Activated gamma-delta T cell treated with anti-CD3 and anti-CD28 coated beads, Interleukin-2, amount 50 U/mL, for 16 hours (primary cell): ENCODE measurements at regions not wholly inside any gene's neighbourhood (a gene's known extent, or its start where the extent isn't known, plus 50 kb on each side); places are given as distances from the start of the nearest gene placed in this dataset.
"Not testable (repeated sequence)": the region's sequence is repeated elsewhere in the genome, so short reads cannot be mapped to it uniquely, and the experiment has no call there.

Experiments
- DNase-seq: peaks from one replicate; pipeline ENCODE4 v3.0.0-alpha.2; 2020; ENCODE audit warnings: low read depth

GRCh38 chr13:80074811-80075210 is 266.1 kb downstream of the SPRY2 start:
- no peak for DNase-seq

DNA sequence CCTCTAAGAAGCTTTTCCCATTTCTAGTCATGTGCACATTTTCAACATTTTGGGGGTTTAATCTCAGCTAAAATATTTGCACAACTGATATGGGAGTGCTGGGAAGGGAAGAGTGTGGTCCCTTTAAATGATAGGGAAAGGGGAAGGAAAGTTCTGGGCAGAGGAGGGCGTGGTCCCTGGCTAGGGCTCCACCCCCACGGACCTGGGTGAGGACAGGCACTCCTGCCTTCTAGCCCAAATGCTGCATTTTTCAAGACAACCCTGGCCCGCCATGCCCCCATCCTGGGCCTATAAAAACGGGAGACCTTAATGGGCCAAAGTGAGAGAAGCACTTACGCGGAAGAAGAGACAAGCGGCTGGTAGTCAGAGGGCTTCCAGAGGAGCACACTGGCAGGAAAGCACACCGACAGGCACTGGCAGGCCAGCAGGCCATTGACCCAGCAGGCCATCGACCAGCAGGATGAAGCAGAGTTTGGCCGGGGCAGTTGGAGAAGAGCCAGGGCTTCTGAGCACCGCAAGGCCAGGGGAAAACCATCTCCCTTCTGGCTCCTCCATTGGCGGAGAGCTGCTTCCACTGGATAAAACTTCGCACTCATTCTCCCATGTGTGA is 266.7 kb downstream of the SPRY2 start:
- no peak for DNase-seq

GRCh38 chr13:80072231-80072630 is 268.7 kb downstream of the SPRY2 start:
- no peak for DNase-seq

DNA sequence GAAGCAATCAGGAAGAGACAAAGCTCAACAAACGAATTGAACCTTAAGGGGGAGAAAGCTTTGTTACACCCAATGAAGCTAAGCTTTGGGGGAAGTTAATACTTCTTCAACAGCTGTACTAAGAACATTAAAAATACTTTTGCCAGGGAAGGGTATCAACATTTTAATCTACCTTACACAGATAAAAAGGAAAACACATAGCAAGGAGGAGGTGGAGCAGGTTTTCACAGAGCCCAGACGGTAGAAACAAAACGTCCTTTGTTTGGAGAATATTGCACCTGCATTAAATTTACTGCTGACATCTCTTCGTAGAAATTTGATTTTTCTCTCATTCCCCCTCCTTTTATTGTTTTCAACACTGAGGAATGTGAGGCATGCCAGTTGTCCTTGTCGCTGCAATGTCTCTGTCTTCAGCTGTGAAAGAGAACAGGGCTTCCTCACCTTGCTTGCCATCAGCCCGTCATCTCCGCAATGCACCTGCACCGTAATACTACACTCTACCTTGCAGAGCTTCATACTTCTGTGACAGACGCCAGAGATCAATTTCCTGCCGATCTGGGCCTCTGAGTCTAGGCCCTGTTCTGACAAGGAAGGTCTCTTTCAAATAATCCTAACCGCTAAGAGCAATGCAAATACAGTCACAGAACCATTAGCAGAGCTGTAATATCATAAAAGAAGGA is 270.8 kb downstream of the SPRY2 start:
- no peak for DNase-seq

DNA sequence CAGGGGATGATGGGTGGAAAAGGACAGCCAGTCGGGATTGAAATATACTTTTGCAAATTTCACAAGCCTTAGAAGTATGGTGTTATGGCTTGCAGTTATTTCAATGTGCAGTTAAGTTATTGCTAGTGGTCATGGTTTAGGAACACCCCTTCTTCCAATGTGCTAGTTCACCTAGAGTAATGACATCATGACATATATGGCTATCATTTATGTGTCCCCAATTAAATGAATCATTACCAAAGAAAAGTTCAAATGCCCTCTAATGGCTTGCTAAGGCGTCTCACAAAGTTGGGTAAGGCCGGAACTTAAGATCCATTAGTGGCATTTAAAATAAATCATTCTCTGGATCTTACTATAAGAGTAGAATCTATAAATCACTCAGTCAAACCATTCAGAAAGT is 271.6 kb downstream of the SPRY2 start:
- no peak for DNase-seq

- DNase-seq, result no peak
These were observed 274.9 kb downstream of the SPRY2 start for GRCh38 chr13:80065996-80066395.

- not testable (repeated sequence) for DNase-seq
These were observed 278.5 kb downstream of the SPRY2 start for GRCh38 chr13:80062416-80062815.

GRCh38 chr13:80059789-80060188 is 281.1 kb downstream of the SPRY2 start:
- no peak for DNase-seq

GRCh38 chr13:80058626-80059025 is 282.3 kb downstream of the SPRY2 start:
- DNase-seq, result no peak

GRCh38 chr13:80055847-80056246 is 285.1 kb downstream of the SPRY2 start:
- no peak for DNase-seq

- DNase-seq, result no peak
These were observed 286.1 kb downstream of the SPRY2 start for GRCh38 chr13:80054806-80055205.

DNA sequence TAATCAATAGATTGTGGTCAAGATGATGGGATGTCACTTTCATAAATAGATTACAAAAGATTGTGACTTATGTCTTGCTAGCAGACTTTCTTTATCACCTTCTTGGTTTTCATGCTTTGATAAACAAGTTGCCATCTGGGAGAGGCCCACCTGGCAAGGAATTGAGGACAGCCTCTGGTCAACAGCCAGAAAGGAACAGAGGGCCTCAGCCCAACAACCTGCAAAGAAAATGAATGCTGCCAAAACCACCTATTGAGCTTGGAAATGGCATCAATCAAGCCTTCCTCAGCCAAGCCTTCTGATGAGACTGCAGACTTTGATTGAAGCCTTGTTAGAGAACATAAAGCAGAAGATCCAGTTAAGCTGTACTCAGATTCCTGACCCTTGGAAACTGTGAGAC is 288.6 kb downstream of the SPRY2 start:
- DNase-seq, result no peak

- DNase-seq, result no peak
These were observed 290.7 kb downstream of the SPRY2 start for GRCh38 chr13:80050252-80050651.

- DNase-seq, result peak; percentile 65
These were observed 292.1 kb downstream of the SPRY2 start for GRCh38 chr13:80048802-80049201.

GRCh38 chr13:80048030-80048429 is 292.9 kb downstream of the SPRY2 start:
- DNase-seq, result no peak

DNA sequence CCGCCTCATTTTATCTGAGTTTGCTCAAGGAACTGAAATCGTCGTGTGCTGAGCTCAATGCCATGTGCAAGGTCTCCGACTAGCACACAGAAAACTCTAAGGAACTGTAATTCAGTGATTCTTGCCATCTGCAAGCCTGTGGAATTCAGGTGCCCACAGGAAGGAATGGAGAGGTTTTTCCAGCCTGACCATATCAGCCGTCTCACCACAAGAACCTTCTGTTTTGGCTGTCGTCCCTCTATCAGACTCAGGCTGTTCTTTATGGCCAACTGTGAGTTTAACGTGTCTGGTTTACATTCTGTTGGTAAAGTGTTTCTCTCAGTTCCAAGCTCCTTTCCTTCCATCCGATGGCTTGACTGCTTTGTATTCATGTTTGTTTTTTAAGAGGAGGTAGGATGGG is 293.5 kb downstream of the SPRY2 start:
- DNase-seq, result no peak

GRCh38 chr13:80040981-80041317 is 300.0 kb downstream of the SPRY2 start:
- DNase-seq, result no peak

DNA sequence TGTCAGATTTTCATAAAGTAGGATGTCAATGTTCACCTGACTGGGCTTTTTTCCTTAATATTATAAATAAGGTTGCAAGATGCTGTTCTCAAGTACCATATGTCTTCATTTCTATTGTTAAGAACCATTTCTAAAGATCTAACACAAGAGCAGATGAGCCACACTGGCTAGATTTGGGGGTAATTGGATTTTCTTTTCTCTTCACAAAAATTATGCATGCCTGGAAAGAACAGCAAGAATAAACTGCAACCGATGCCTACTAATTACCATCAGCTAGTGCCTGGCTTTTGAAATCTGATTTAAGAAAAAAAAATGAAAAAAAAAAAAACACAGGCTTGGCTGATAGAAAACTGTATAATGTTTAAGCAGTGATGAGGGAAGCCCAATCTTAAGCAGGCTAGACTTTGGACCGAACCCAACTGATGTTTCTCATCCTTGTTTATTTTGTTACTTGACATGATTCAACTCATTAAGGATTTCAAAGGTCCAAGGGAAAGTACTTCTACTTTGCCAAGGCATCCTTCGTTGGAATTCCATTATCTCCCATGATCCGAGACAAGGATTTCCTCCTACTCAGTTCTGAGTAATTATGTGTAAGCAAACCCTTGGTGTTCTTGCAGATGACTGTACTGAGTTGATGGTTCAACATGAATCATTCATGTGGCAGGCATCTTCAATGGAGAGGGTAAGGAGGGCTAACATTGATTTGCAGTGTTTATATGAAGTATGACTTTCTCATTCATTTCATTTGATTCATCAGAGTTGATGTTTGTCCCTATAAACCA is 300.5 kb downstream of the SPRY2 start:
- DNase-seq, result no peak

DNA sequence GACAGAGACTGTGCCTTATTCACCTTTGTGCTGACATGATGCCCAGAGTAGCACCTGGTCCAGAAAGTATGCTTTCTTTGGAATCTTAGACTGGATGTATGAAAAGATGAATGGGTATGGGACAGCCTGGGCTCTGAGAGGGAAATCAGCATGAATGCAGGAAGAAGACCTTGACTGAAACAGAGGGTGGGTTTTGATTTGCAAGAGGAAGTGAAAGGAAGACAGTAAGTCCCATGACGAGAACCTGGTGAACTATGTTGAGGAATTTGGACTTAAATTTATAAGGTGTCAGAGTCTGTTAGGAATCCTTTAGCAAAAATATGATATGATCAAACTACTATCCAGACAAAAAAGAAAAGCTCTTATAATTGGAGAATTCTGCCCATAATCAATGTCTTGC is 301.9 kb downstream of the SPRY2 start:
- no peak for DNase-seq

GRCh38 chr13:80038371-80038770 is 302.6 kb downstream of the SPRY2 start:
- DNase-seq, result no peak

DNA sequence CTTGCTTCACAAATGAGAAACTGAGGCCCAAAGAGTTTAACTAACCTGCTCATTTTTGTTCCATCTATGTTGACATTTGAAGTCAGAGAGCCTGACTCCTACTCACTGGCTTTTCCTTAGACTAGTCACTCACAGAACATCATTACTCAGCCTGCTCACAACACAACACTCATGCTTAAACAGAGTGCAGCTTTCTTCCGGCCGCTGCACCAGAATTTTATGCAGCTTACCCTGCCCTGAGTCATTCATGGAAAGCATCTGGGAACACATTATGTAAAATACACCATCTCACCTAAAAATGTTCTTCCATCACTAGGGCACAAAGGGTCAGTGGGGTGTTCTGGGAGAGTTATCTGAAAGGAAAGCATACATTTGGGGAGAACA is 303.4 kb downstream of the SPRY2 start:
- no peak for DNase-seq

DNA sequence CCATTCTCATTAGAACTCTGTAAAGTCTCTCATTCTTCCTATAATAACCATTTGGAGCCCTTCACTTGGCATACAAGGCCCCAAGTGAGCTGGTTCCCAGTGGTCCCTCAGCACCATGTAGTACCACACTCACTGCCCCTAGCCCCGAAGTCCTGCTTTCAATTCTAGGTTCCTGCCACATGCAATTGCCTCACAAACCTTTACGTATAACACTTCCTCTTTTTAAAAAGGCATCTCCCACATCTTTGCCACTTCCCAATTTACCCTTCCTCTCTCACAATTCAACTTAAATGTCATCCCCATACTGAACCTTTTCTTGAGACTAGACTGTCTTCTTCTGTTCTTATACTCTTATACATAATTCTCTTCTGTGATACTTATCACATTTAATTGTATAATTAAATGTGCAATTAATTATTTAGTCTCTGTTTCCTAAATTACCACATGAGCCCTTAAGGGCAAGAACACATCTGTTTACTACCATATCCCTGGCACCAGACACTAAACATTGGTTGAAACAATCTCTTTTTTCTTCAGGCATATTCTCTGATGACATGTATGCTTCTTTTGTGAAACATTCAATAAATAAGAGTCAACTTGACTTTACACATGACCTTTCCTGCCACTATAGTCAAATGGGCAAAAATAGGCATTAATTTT is 304.0 kb downstream of the SPRY2 start:
- no peak for DNase-seq

GRCh38 chr13:80035096-80035495 is 305.8 kb downstream of the SPRY2 start:
- no peak for DNase-seq
